ENCODE measurements at regions not wholly inside any gene's neighbourhood (a gene's known extent, or its start where the extent isn't known, plus 50 kb on each side); places are given as distances from the start of the nearest gene placed in this dataset.

DNA sequence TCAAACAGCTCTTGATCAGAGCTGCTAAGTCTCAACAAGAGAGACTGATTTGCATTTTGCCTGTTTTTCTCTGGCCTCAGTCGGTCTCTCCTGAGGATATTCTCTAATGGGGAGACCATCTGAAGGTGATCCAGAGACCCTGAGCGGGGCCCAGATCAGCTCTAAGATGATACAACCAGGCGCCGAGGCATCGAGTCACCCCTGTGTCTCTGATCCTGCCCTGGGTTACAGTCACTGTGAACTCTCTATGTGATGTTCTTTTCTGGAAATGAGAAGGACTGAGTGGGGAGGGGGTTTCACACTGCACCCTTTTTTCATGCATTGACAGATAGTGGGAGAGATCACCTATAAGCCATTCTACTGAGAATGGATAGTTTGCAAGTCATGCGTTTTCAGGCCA is 247.6 kb upstream of the PWP1 start:
- no peak for DNase-seq (ENCODE audit: extremely low read depth, low read depth, low spot score)

DNA sequence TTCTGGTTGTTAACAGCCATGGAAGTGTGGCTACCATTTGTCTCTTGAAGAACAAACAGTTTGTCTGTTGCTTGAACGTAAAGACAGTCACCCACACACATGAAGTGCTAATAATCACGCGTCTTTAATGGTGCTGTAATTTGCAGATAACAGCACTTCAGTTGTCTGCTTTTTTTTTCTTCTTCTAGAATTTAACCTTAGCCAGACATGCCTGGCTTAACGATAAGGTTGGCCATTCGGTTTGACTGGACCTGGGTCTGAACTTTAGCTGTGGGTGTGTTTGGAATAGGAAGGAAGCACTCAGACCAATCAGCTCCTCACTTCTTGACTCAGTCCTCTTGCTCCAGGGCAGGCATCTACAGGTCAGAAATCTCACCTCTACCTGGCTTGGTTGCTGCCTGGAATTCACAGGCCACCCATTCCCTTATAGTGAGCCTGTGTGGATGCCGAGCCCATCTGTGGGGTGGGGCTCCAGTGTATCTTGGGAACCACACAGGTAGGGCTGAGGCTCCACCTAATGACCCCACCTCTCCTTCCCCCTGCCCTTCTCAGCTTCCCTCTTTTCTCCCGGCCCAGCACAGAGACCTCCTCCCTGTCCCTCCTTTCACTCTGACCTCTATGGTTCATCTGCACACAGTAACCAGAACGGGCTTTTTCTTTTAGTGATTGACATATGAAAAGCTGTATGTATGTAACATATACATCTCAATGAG is 246.4 kb upstream of the PWP1 start:
- no peak for DNase-seq (ENCODE audit: extremely low read depth, low read depth, low spot score)

GRCh38 chr12:107440606-107441005 is 245.0 kb upstream of the PWP1 start:
- DNase-seq (ENCODE audit: extremely low read depth, low read depth, low spot score), result no peak

- no peak for DNase-seq (ENCODE audit: extremely low read depth, low read depth, low spot score)
These were observed 243.8 kb upstream of the PWP1 start for GRCh38 chr12:107441665-107442300.

- DNase-seq (ENCODE audit: extremely low read depth, low read depth, low spot score), result no peak
These were observed 243.1 kb upstream of the PWP1 start for GRCh38 chr12:107442326-107442987.

GRCh38 chr12:107443320-107444090 is 242.1 kb upstream of the PWP1 start:
- no peak for DNase-seq (ENCODE audit: extremely low read depth, low read depth, low spot score)

DNA sequence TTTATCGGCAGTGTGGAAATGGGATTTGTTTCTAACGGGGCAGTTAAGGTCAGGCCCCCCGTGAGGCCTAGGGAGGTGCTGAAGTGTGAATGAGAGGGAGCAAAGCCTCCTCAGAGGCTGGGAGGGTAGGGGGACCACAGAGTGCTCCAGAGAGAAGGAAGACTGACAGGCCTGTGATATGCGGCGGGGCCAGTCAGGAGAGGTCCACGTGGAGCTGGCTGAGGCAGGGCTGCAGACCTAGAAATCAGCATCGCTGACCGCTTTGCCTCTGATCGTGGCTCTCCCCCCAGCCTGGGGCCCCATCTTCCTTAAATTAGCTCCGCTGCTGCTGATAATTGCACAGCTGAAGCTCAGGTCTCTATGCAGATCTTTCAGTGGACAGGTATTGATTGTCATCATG is 240.8 kb upstream of the PWP1 start:
- DNase-seq (ENCODE audit: extremely low read depth, low read depth, low spot score), result no peak

GRCh38 chr12:107446476-107446875 is 239.1 kb upstream of the PWP1 start:
- no peak for DNase-seq (ENCODE audit: extremely low read depth, low read depth, low spot score)

DNA sequence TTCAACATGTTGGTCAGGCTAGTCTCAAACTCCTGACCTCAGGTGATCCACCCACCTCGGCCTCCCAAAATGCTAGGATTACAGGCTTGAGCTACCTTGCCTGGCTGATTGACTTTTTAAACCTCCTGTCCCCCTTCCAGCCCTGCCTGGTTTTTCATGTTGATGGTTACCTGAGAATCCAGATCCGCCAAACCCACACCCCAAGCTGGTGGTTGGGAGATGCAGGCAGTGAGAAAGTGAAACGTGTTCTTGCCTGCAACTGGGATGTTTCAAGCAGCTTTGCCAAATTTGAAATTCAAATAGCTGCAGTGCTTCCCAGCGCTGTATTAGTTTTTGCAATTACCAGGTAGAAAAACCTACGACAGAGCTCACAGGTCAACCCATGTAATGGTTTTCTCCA is 238.3 kb upstream of the PWP1 start:
- DNase-seq (ENCODE audit: extremely low read depth, low read depth, low spot score), result no peak

GRCh38 chr12:107448198-107448597 is 237.4 kb upstream of the PWP1 start:
- no peak for DNase-seq (ENCODE audit: extremely low read depth, low read depth, low spot score)

DNA sequence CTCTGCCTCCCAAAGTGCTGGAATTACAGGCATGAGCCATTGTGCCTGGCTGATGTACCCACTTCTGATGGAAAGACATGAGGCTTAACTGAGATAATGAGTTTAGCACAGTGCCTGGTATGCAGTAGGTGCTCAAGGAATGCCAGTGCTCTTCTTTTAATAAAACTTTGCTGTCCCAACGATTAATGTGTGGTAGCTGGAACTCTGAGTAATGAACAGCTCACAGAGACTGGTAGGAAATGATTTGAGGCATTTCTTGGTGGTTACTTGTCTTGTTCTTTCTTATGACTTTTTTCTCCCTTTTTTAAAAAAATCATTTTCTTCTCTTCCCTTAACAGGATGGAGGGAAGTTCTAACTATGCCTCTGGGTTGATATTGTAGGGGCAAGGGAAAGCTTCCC is 235.7 kb upstream of the PWP1 start:
- no peak for DNase-seq (ENCODE audit: extremely low read depth, low read depth, low spot score)

GRCh38 chr12:107450541-107450940 is 235.1 kb upstream of the PWP1 start:
- no peak for DNase-seq (ENCODE audit: extremely low read depth, low read depth, low spot score)

GRCh38 chr12:107451246-107451645 is 234.4 kb upstream of the PWP1 start:
- DNase-seq (ENCODE audit: extremely low read depth, low read depth, low spot score), result no peak

DNA sequence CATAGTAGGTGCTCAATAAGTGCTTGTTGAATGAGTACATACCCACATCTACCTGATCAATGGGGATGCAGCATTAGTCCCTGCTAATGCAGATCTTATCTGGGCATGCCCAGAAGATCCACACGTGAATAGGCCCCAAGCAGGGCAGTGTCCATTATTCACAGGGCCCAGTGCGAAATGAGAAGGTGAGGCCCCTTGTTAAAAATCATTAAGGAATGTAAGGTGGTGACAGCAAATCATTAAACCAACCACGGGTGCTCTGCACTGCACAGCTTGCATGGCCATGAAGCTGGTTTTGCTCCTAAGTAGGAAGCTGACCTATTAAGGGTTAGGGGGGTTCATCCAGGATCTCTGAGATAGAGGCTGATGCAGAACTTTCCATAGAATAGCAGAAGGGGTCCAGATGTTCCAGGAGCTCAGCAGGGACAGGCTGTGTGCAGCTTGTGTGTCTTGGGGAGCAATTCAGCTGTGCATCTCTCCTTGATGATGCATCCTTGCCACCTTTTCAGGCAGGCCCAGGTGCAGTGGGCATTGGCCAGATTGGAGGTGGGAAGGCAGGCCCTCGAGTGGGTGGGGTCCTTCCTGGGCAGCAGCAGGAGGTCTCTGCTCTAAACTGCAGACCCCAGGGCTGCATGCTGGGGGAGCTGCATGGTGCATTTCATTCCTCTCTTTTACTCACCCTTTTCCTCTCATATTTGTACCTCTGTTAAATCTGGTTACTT is 231.3 kb upstream of the PWP1 start:
- no peak for DNase-seq (ENCODE audit: extremely low read depth, low read depth, low spot score)

DNA sequence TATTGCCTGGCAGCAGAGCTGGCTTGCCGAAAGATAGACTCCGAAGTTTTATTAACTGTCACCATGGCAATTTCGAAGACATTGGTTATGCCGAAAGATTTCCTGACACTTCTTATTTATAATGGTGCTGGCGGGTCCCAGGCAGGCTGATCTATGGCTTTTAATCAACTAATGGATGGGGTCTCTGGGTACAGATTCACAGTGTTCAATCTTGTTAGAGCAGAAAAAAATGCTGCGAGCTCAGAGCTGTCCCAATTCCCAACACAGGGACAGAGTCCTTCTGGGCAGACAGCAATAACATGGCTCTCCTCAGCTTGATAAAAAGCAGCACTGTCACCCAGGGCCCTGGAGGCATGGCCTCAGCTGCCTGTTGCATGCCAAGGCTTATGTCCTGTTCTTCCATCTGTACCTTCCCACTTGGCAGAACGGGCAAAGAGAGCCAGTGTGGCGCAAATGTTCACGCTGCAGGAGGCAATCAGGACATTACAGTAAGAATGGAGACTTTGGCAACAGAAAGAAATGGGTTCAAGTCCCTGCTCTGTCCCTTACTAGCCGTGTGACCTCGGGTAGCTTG is 228.2 kb upstream of the PWP1 start:
- DNase-seq (ENCODE audit: extremely low read depth, low read depth, low spot score), result no peak

DNA sequence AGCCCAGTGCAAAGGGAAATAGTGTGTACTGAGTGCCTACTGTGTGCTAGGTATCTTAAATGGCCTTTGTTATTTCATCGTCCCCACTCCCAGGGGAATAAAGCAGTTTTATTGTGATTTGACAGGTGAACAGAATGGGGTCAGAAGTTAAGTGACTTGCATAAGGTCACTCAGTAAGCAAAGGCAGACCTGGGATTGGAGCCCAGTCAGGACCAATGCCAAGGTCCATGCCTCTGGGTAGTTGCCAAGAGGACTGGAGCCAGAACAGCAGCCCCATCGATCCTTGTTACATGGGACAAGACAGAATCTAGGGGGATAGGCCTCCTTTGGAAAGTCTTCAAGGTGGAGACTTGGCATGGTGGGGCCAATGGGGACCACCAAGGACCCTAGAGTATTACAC is 227.4 kb upstream of the PWP1 start:
- no peak for DNase-seq (ENCODE audit: extremely low read depth, low read depth, low spot score)

- no peak for DNase-seq (ENCODE audit: extremely low read depth, low read depth, low spot score)
These were observed 226.6 kb upstream of the PWP1 start for GRCh38 chr12:107458990-107459389.

- DNase-seq (ENCODE audit: extremely low read depth, low read depth, low spot score), result no peak
These were observed 226.0 kb upstream of the PWP1 start for GRCh38 chr12:107459641-107460040.

DNA sequence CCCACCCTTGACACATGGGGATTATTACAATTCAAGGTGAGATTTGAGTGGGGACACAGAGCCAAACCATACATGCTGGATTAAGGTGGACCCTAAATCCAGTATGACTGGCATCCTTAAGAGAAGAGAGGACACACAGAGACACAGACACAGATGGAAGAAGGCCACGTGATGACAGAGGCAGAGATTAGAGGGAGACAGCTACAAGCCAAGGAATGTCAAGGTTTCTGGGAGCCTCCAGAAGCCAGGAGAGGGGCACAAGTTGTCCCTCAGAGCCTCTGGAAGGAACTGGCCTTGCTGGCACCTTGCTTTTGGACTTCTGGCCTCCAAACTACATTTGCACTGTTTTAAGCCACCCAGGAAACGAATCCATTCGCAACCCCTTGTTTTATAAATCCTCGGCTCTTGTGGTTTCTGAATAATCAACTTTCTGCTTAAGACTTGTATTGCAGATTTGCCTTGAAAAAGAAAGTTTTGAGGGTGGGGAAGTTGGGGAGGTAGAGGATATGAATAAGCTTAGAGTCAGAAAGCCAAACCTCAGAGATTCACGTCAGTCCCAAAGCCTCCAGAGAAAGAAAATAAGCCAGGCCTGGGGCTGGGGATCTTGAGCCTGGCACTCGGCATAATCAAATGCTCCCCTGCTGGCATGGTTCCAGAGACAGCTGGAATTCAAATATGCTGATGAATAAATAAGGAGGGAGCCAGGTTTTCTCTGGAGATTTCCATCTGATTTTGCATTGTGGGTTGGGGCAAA is 224.2 kb upstream of the PWP1 start:
- DNase-seq (ENCODE audit: extremely low read depth, low read depth, low spot score), result no peak
